Heart left ventricle (tissue), 13 donors: ENCODE measurements at regions not wholly inside any gene's neighbourhood (a gene's known extent, or its start where the extent isn't known, plus 50 kb on each side); places are given as distances from the start of the nearest gene placed in this dataset.

ENCODE experiments used
- POLR2A ChIP-seq, 2 donors: fragments of 450-650 bp; IDR thresholded peaks; one replicate each; pipeline ENCODE4 v1.6.1; 2017; ENCODE audit warnings: antibody characterized with exemption in 2 of 2, mild to moderate bottlenecking in 2 of 2, moderate library complexity in 2 of 2
- TF ChIP-seq, protein P1 (sequence below), 12 donors: fragments of 200-600 bp; sonication (generic) in 4 of 12; IDR thresholded peaks; one replicate each; pipeline versions ENCODE4 v1.5.0 to v1.8.0; 2018 to 2022; ENCODE audit warnings: antibody characterized with exemption in 12 of 12, mild to moderate bottlenecking in 5 of 12
- donor health status: ischemic (EF 13 %, LVEDD 7.1; RV severe dilation, severe dysfunction).
- donor health status: DM: no; HTN: yes; CAD: no.
- donor health status: DM: no; HTN: no; CAD: no.
- donor health status: ischemic (EF 25% LVEDD 6.9; RV normal size, moderate dysfunction).
- donor health status: ischemic (EF 25% LVEDD 5.7; RV mildly dilated, moderate dysfunction).
- donor health status: ischemic (EF 35%, LVEDD 5.7; RV mildly dilated, moderate dysfunction).
- donor health status: nonischemic (EF 11% LVEDD 7.7; RV severe dilation, severe dysfunction).
- donor health status: DM: yes; HTN: yes; CAD: no.
- donor health status: PGD.
- donor health status: ischemic (EF 29% LVEDD 5.4; RV normal size, mild dysfunction).
- donor health status: nonischemic (EF 23%, LVEDD 6.1; RV moderate dilation, normal function).

- TF ChIP-seq, protein P1, sequence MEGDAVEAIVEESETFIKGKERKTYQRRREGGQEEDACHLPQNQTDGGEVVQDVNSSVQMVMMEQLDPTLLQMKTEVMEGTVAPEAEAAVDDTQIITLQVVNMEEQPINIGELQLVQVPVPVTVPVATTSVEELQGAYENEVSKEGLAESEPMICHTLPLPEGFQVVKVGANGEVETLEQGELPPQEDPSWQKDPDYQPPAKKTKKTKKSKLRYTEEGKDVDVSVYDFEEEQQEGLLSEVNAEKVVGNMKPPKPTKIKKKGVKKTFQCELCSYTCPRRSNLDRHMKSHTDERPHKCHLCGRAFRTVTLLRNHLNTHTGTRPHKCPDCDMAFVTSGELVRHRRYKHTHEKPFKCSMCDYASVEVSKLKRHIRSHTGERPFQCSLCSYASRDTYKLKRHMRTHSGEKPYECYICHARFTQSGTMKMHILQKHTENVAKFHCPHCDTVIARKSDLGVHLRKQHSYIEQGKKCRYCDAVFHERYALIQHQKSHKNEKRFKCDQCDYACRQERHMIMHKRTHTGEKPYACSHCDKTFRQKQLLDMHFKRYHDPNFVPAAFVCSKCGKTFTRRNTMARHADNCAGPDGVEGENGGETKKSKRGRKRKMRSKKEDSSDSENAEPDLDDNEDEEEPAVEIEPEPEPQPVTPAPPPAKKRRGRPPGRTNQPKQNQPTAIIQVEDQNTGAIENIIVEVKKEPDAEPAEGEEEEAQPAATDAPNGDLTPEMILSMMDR (IDR thresholded peaks at IDR 0.05): no peak
- TF ChIP-seq POLR2A (IDR thresholded peaks at IDR 0.05): no peak
Measured at GRCh38 chr18:45266023-45266422, 349.3 kb upstream of the SLC14A2 start.
